Activated effector memory CD4-positive, alpha-beta T cell treated with Interleukin-2 at 50 U/mL for 16 hours (primary cell): ENCODE measurements at regions not wholly inside any gene's neighbourhood (a gene's known extent, or its start where the extent isn't known, plus 50 kb on each side); places are given as distances from the start of the nearest gene placed in this dataset.
A peak's percentile ranks its signal among the peaks of the same experiment; 100 is the strongest.

Experiments used
- DNase-seq: peaks from one replicate; pipeline ENCODE4 v3.0.0-alpha.2; 2020

DNA sequence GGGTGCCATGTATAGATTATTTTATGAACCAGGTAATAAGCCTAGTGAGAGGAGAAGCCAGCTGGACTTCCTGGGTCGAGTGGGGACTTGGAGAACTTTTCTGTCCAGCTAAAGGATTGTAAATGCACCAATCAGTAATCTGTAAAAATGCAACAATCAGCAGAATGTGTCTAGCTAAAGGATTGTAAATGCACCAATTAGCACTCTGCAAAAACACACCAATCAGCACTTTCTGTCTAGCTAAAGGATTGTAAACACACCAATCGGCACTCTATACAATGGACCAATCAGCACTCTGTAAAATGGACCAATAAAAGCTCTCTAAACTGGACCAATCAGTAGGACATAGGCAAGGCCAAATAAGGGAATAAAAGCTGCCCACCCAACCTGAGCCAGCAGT is 392.9 kb downstream of the KDM5D start:
- DNase-seq: no peak

DNA sequence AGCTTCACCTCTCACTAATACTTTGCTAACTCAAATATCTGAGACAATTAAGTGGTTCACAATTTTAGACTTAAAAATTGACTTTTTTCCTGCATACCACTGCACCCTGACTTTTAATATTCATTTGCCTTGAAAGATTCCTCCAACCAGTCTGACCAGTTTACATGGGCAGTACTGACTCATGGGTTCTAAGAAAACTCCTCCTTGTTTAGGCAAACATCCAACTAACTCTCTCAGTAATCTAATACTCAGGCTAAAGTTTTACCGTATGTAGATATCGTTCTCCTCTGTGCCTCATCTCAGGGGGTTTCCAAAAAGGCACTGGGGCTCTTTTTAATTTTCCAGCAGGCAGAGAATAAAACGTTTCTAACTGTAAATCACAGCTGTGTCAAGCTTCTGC is 422.8 kb downstream of the KDM5D start:
- DNase-seq: no peak

DNA sequence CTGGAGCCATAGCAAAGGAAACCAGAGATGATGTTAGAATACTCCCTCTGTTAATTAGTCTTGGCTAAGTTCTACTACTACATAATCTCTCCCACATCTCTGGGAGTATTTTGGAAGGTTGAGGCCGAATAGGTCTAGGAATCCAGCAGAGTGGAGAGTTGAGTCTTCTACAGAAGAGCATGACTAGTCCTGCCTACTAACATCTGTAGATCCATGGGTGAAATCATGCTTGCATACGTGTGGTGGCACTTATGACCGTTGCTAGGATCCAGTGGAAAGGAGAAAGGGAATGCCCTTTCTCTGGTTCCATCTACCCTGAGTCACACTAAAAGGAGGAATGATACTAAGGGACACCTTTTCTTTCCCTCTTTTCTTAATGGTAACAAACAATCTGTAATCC is 425.4 kb downstream of the KDM5D start:
- no peak for DNase-seq

DNA sequence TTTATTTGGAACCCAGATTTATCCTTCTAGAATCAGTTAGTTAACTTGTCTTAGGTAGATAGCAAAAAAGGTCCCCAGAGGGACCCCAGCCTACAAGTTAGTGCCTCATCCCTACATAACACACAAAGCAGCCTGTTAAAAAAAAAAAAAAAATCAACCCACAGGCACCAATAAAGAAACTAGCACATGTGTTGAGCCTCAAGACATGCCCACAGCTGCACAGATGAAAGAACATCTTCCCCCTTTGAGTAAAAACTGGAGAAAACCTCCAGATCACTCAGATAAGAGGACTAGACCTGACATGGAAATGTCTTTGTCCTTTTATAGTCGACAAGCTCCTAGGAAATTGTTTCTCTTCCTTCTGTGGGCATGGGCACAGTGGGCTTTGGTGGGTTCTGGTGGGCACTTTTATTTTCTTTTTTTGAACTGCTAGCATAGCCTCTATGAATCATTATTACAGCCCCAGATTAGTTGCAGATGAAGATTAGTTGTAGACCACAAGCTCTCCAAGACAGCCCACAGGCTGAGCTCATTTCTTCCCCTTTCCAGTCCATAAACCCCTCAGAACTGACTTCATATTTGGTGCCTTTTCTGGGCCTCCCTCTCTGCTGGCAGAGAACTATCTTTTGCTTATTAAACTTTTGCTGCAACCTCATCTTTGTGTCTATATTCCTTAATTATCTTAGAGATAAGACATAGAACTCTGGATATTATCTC is 427.1 kb downstream of the KDM5D start:
- DNase-seq: no peak

DNA sequence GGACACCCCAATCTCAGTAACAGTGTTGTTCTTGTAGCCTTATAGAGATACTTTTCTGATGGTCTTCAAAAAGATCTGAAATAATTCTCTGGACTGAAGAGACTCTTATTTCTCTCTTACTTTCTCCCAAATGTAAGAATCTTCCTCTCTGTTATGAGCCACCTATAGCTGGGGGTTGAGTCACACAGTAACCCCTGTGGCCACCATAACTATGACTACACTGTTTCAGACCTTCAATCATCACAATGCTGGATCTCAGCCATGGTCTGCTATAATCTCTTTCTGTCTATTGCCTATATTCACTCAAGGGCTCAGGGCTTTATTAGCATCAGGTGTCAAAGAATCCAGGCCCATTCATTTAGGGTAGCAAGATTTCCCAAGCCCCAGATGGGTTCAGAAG is 436.9 kb downstream of the KDM5D start:
- DNase-seq: no peak

DNA sequence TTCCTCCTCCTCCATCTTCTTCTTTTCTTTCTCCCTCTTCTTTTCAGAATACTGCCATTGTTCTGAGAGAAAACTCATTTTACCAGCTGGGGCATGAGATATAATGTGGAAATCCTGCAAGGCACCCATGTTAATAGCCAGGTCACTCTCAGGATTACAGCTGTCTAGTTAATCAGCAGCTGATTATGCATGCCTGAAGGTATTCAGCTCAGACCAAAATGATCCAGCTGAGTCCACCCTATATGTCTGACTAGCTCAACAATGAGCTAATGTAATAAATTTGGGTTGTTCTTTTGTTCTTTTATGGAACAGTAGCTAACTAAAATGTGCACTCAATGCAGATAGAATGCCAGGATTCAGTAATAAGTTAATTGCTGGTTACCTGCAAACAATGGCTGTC is 441.4 kb downstream of the KDM5D start:
- no peak for DNase-seq

DNA sequence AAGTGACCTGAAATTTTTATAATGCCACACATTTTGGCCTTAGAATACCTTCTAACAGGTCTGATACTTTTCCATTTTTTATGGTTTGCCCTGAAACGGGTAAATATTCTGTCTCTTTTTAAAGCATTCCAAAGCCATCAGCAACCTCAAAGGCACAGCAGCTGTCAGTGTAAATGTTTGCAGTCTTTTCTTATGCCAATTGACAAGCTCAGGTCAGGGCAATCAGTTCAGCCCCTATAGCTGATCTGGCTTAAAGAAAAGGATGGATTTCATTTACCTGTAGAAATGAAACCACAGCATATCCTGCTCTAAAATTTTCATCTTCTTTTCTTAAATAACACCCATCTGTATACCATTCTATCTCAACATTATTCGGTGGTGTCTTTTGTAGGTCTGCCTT is 453.6 kb downstream of the KDM5D start:
- DNase-seq: no peak

DNA sequence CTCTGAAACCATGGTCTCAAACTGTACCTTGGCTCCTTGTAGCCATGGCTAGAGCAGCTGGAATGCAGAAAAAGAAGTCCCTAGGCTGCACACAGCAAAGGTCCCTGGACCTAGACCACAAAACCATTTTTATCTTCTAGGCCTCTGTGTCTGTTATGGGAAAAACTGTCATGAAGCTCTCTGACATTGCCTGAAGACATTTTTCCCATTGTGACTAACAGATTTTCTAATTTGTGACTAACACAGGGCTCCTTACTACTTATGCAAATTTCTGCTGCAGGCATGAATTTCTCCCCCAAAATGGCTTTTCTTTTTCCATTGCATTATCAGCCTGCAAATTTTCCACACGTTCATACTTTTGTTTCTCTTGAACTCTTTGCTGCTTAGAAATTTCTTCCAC is 470.4 kb downstream of the KDM5D start:
- no peak for DNase-seq

DNA sequence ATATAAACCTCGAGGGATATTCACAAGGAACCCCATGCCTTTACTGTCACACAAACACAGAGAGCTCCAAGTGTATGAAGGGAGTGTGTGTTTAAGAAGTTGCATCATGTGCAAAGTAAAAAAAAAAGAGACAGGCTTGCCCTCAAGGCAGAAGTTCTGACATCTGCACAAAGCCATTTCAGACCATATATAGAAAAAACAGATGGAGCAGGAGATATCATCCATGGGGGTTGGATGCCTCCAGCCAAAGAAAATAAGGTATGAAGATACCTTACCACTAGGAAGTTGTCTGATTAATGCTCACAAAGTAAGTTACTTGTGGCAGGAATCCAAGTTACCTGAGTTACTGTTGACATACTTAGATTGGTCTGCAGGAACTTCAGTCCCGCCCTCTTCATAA is 476.2 kb downstream of the KDM5D start:
- DNase-seq: no peak

DNA sequence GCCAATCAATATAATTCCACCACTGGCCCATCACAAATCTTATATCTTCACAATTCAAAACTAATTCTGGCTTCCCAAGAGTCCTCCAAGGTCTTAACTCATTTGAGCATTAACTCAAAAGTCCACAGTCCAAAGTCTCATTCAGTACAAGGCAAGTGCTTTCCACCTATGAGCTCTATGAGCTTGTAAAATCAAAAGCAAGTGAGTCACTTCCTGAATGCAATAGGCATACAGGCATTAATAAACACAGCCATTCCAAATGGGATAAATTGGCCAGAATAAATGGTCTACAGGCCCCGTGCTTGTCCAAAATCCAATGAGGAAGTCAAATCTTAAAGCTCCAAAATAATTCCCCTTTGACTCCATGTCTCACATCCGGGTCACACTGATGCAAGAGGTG is 479.1 kb downstream of the KDM5D start:
- no peak for DNase-seq

DNA sequence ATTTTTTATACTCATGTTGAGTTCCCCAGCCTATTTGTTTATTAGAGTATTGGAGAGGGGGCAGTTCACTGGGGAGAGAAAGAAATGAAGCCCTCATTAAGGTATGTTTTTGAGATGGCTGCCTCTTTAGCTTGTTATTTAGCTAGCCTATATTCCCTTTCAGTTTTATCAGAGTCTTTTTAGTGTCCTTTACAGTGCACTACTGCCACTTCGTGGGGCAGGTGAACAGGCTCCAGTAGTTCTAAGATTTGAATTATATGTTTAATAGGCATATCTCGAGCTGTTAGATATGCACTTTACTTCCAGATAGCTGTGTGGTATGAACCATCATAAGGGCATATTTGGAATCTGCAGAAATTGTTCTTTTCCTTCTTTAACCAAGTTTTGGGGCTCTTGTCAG is 482.2 kb downstream of the KDM5D start:
- DNase-seq: no peak

DNA sequence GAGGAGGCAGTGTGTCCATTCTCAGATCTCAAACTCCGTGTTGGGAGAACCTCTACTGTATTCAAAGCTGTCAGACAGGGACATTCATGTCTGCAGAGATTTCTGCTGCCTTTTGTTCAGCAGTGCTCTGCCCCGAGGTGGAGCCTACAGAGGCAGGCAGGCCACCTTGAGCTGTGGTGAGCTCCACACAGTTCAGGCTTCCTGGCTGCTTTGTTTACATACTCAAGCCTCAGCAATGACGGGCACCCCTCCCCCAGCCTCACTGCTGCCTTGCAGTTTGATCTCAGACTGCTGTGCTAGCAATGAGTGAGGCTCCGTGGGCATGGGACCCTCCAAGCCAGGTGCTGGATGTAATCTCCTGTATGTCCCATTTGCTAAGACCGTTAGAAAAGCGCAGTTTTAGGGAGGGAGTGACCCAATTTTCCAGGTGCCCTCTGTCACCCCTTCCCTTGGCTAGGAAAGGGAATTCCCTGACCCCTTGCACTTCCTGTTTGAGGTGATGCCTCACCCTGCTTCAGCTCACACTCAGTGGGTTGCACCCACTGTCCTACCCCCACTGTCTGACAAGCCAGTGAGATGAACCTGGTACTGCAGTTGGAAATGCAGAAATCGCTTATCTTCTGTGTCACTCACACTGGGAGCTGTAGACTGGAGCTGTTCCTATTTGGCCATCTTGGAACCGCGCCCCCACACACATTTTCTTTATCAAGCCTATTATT is 458.9 kb upstream of the HSFY2 start:
- DNase-seq: peak; percentile 7

DNA sequence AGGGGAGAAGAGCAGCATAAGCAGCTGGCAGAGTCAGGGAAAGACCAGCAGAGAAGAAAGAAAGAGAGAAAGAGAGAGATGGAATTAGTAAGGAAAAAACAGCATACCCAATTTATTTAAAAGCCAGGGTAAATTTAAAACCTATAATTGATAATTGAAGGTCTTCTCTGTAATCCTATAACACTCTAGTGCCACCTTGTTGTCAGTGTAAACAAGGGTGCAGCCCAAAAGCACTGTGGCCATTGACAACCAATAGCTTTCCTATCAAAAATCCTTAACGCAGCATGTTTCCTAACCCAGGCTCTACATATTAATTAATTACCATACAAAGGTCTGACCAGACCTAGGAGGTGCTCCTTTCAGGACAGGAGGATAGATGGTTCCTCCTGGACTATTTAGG is 447.2 kb upstream of the HSFY2 start:
- DNase-seq: no peak

DNA sequence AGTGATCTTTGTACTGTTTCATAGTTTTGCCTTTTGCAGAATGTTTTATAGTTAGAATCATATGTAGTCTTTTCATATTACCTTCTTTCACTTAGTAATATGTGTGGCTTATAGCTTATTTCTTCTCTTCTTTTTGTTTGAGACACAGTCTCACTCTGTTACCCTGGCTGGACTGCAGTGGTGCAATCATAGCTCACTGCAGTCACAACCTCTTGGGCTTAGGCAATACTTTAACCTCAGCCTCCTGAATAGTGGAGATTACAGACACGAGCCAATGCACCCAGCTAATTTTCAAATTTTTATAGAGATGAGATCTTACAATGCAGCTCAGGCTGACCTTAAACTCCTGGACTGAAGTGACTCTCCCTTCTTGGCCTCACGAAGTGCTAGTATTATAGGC is 435.4 kb upstream of the HSFY2 start:
- no peak for DNase-seq

DNA sequence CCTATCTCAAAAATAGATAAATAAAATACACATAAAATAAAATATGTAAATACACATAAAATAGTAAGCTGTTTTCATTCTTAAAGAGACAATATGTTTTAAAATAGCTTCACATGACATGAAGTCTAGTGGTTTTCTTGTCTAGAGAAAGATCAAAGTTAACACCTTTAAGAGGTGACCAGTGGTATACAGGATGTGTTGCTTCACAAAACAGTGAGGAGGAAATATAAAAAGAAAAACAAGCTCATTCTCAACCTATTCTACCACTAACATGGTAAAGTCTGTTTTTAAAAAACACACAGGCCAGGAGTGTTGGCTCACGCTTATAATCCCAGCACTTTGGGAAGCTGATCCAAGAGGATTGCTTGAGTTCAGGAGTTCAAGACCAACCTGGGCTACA is 433.5 kb upstream of the HSFY2 start:
- DNase-seq: no peak

DNA sequence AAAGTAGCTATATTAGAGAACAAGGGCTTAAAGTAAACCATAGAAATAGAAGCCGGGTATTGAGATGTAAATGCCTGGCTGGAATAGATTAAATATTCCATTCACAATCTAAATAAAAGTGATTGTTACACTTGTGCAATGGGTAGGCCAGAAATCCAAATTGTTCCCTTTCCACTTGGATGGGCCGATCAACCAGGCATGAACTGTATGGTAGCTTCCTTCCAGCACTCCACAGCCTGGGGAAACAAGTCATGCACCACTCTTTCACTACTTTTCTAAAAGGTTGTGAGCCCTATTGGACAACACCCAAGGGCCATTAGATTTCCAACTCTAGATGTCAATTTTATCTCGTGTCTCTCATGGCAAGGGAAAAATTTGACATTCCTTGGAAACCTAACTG is 407.3 kb upstream of the HSFY2 start:
- no peak for DNase-seq

DNA sequence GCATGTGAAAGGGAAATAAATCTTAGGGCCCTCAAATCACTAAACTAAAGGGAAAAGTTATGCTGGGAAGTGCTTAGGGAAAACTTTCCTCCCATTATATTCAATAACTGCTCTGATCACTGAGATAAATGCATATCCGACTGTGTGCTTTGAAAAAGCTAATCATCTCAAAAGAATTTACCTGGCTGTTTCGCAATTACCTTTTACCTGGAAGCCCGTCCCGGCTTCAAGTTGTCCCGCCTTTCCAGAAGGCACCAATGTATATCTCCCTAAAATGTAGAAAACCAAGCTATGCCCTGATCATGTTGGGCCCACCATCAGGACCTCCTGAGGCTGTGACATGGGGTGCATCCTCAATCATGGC is 394.6 kb upstream of the HSFY2 start:
- DNase-seq: no peak

DNA sequence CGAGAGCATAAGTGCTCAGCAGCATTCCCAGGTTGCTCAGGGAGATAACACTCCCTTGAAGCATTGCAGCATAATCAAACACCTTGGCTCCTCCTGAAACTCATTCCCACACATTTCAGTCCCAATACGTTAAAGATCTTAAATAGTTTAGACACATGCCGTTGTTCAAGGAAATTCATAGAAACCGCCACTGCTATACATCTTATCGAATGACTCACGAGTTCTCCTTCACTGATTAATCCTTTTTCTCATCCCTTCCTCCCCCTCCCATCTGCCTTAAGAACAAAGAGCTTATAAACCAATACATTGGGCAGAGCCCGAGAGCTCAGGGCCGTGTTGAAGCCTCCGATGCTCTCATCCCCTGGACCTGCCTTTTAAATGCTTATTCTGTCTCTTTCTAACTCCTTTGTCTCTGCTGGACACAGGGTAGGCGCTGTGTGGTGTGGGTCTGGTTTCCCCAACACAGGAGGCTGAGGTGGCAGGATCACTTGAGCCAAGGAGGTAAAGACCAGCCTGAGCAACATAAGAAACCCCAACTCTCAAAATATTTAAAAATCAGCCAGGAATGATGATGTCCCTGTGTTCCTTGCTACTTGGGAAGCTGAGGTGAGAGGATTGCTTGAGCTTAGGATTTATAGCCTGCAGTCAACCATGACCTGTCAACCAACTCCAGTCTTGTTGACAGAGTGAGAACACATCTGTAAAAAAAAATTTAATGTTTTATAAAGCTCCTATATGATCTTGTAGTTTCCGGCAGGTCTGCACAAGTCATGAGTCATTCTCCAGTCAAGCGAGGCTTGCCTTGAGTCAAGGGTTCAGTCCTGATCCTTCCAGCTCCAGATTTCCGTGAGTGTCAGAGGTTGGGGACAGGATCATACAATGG is 394.0 kb upstream of the HSFY2 start:
- no peak for DNase-seq

DNA sequence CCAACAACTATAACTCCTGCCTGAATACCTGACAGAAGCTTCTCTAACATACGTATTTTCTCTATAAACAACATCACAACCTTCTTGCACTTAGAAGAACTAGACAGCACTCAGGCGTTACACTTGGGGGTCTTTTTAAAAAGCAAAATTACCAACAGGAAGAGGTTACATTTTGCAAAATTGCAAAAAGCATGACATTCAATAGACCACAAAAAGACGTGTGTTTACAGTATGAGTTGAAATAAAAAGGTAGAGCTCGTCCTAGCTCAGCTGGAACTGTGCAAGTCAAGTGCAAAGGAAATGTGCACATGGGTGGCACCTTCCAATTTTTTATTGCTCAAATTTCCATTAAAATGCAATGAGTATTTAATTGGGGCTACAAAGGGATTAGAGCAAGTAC is 375.2 kb upstream of the HSFY2 start:
- DNase-seq: no peak

DNA sequence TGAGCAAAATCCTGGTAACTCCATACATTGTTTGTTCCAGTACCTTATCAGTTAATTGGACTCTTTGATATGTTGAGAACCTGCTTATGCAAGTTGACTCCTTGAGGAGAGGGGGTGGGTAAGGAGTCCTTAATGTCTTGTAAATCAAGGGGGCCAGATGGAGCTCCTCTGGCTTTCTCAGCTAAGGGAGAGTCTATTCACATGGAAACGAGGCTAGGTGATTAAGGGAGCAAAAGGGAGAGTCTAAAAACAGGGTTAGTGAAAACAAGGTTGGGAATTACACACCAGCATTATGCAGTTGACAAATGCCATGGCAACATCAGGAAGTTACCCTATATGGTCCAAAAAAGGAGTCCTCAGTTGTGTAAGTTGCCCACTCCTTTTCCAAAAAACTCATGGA is 372.8 kb upstream of the HSFY2 start:
- DNase-seq: no peak

DNA sequence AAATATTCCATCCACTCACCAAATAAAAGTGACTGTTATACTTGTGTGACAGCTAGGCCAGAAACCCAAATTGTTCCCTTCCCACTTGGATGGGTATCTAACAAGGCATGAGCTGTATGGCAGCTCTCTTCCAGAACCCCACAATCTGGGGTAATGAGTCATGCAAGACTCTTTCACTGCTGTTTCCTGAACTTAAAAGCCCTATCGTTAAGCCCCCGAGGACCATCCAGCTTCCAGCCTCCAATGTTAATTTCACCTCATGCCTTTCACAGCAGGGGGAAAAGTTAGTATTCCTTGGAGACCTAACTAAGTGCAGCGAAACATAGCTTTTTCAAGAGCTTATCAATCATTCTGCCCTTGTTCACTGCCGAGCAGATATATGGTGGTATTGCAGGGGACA is 368.6 kb upstream of the HSFY2 start:
- no peak for DNase-seq

DNA sequence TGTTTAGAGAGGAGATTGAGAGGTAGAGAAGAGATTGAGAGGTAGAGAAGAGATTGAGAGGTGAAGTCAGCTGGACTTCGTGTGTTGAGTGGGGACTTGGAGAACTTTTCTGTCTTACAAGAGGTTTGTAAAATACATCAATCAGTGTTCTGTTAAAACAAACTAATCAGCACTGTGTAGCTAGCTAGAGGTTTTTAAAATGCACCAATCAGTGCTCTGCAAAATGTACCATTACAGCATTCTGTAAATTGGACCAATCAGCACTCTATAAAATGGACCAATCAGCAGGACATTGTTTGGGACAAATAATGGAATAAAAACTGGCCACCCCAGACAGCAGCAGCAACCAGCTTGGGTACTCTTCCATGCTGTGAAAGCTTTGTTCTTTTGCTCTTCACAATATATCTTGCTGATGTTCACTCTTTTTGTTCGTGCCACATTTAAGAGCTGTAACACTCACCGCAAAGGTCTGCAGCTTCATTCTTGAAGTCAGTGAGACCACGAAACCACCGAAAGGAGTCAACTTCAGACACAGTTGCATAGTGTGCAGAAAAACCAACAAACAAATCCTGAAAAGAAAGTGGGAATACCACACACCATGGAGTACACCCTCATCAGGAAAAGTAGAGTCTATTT is 366.9 kb upstream of the HSFY2 start:
- DNase-seq: no peak

DNA sequence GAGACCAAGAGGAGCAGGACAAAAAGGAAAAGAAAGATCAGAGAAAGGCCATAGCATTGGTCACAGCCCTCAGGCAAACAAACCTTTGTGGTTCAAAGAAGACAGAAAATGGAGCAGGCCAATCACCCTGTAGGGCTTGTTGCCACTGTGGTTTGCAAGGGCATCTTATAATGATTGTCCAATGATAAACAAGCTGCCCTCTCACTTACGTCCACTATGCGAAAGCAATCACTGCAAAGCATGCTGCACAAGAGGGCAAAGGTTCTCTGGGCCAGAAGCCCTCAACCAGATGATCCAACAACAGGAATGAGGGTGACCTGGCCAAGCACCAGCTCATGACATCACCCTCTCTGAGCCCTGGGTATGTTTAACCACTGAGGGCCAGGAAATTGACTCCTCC is 360.9 kb upstream of the HSFY2 start:
- no peak for DNase-seq
